ENCODE measurements at regions not wholly inside any gene's neighbourhood (a gene's known extent, or its start where the extent isn't known, plus 50 kb on each side); places are given as distances from the start of the nearest gene placed in this dataset.
"Not testable (repeated sequence)": the region's sequence is repeated elsewhere in the genome, so short reads cannot be mapped to it uniquely, and the experiment has no call there.

- Mint-ChIP-seq H3K36me3 (ENCODE audit: low read depth) (no peaks in the 10 kb centered on the region), H3K27me3 (ENCODE audit: low read depth) (peaks cover 4% of the 10 kb centered on the region), H3K27ac (no peak overlapping the region), H3K4me3 (no peak overlapping the region), H3K9me3 (peaks cover 3% of the 10 kb centered on the region), H3K4me1 (peaks cover 10% of the 10 kb centered on the region)
- no peak for TF ChIP-seq CTCF (IDR thresholded peaks at IDR 0.05; ENCODE audit: unreplicated experiment in 3 of 3)
Observed at GRCh38 chr4:77505275-77505957, 100.2 kb upstream of the CXCL13 start.

- peaks cover 4% of the 10 kb centered on the region for H3K27me3 Mint-ChIP-seq (ENCODE audit: low read depth)
- no peaks in the 10 kb centered on the region for H3K36me3 Mint-ChIP-seq (ENCODE audit: low read depth)
- H3K9me3 Mint-ChIP-seq, result peaks cover 3% of the 10 kb centered on the region
- TF ChIP-seq CTCF (IDR thresholded peaks at IDR 0.05; ENCODE audit: unreplicated experiment in 3 of 3), result no peak
- H3K27ac Mint-ChIP-seq, result no peak overlapping the region
- H3K4me3 Mint-ChIP-seq, result no peak overlapping the region
- H3K4me1 Mint-ChIP-seq, result peaks cover 11% of the 10 kb centered on the region
Observed at GRCh38 chr4:77505958-77506319, 99.7 kb upstream of the CXCL13 start.

- Mint-ChIP-seq H3K27ac (no peak overlapping the region), H3K27me3 (ENCODE audit: low read depth) (no peaks in the 10 kb centered on the region), H3K4me1 (peaks cover 7% of the 10 kb centered on the region), H3K4me3 (no peak overlapping the region), H3K36me3 (ENCODE audit: low read depth) (no peaks in the 10 kb centered on the region), H3K9me3 (peaks cover 3% of the 10 kb centered on the region)
- no peak for TF ChIP-seq CTCF (IDR thresholded peaks at IDR 0.05; ENCODE audit: unreplicated experiment in 3 of 3)
Observed at GRCh38 chr4:77510367-77510766, 95.3 kb upstream of the CXCL13 start.

GRCh38 chr4:77525538-77525937 is 80.1 kb upstream of the CXCL13 start:
- no peak overlapping the region for H3K27ac Mint-ChIP-seq
- no peaks in the 10 kb centered on the region for H3K36me3 Mint-ChIP-seq (ENCODE audit: low read depth)
- H3K27me3 Mint-ChIP-seq (ENCODE audit: low read depth), result peaks cover 10% of the 10 kb centered on the region
- no peak overlapping the region for H3K4me3 Mint-ChIP-seq
- no peaks in the 10 kb centered on the region for H3K4me1 Mint-ChIP-seq
- peaks cover 28% of the 10 kb centered on the region for H3K9me3 Mint-ChIP-seq
- no peak for TF ChIP-seq CTCF (IDR thresholded peaks at IDR 0.05; ENCODE audit: unreplicated experiment in 3 of 3)

- H3K36me3 Mint-ChIP-seq (ENCODE audit: low read depth); H3K4me1 Mint-ChIP-seq; H3K27ac Mint-ChIP-seq; H3K4me3 Mint-ChIP-seq; H3K27me3 Mint-ChIP-seq (ENCODE audit: low read depth): not testable (repeated sequence)
- H3K9me3 Mint-ChIP-seq, result peaks cover 16% of the 10 kb centered on the region
Observed at GRCh38 chr4:77527900-77528299, 77.7 kb upstream of the CXCL13 start.

- no peaks in the 10 kb centered on the region for H3K4me1 Mint-ChIP-seq
- H3K27me3 Mint-ChIP-seq (ENCODE audit: low read depth), result peaks cover 13% of the 10 kb centered on the region
- H3K27ac Mint-ChIP-seq, result no peak overlapping the region
- no peaks in the 10 kb centered on the region for H3K36me3 Mint-ChIP-seq (ENCODE audit: low read depth)
- peaks cover 16% of the 10 kb centered on the region for H3K9me3 Mint-ChIP-seq
- H3K4me3 Mint-ChIP-seq, result no peak overlapping the region
- TF ChIP-seq CTCF (IDR thresholded peaks at IDR 0.05; ENCODE audit: unreplicated experiment in 3 of 3), result no peak
Observed at GRCh38 chr4:77538144-77538543, 67.5 kb upstream of the CXCL13 start.
